ENCODE measurements at regions not wholly inside any gene's neighbourhood (a gene's known extent, or its start where the extent isn't known, plus 50 kb on each side); places are given as distances from the start of the nearest gene placed in this dataset.
A peak's percentile ranks its signal among the peaks of the same experiment; 100 is the strongest.

GRCh38 chr10:7027913-7028808 is 382.7 kb downstream of the SFMBT2 start (continued):
- TF ChIP-seq RBM17 (IDR thresholded peaks at IDR 0.05; ENCODE audit: borderline replicate concordance, low read depth, low read length) (no peak), CEBPG (CRISPR knock-in tag; IDR thresholded peaks at IDR 0.05) (peak; percentile 83; the same call in 1 of the 2 replicates), CEBPG (tag; conservative IDR thresholded peaks at IDR 0.05 in 1 of 2, IDR thresholded peaks at IDR 0.05 in 1 of 2) (peak; percentile 79 to 94), ZBTB12 (CRISPR knock-in tag; IDR thresholded peaks at IDR 0.05) (peak; percentile 37; the same call in 1 of the 2 replicates), HBP1 (CRISPR knock-in tag; IDR thresholded peaks at IDR 0.05) (peak; percentile 80; the same call in 1 of the 2 replicates), ZNF695 (CRISPR knock-in tag; IDR thresholded peaks at IDR 0.05) (no peak), MYNN (IDR thresholded peaks at IDR 0.05) (peak; percentile 93), MYNN (CRISPR knock-in tag; IDR thresholded peaks at IDR 0.05) (no peak), BRF1 (IDR thresholded peaks at IDR 0.05; ENCODE audit: borderline replicate concordance, extremely low read depth, insufficient read length) (no peak), ARID2 (IDR thresholded peaks at IDR 0.05) (no peak), ZNF175 (CRISPR knock-in tag; IDR thresholded peaks at IDR 0.05; ENCODE audit: low read depth) (peak; percentile 67; the same call in 1 of the 2 replicates), ARHGAP35 (IDR thresholded peaks at IDR 0.05; ENCODE audit: partially characterized antibody) (no peak), HIVEP1 (CRISPR knock-in tag; IDR thresholded peaks at IDR 0.05) (no peak), NFATC3 (IDR thresholded peaks at IDR 0.05) (no peak), ZNF224 (CRISPR knock-in tag; IDR thresholded peaks at IDR 0.05) (no peak), SRF (CRISPR knock-in tag; IDR thresholded peaks at IDR 0.05) (no peak), TAL1 (IDR thresholded peaks at IDR 0.05) (peak; percentile 83), EP300 (IDR thresholded peaks at IDR 0.05; ENCODE audit: low read length) (peak; percentile 97), ELF4 (CRISPR knock-in tag; IDR thresholded peaks at IDR 0.05) (peak; percentile 77; the same call in 1 of the 2 replicates), ZNF766 (CRISPR knock-in tag; conservative IDR thresholded peaks at IDR 0.05) (peak; percentile 51), ADNP (tag; IDR thresholded peaks at IDR 0.05) (peak; percentile 46; the same call in 1 of the 2 replicates), ZBTB1 (CRISPR knock-in tag; IDR thresholded peaks at IDR 0.05; ENCODE audit: borderline replicate concordance, low read depth) (no peak), ZBTB8A (IDR thresholded peaks at IDR 0.05; ENCODE audit: partially characterized antibody) (no peak), MCM5 (IDR thresholded peaks at IDR 0.05; ENCODE audit: low read depth) (no peak), SPI1 (IDR thresholded peaks at IDR 0.05; ENCODE audit: borderline replicate concordance, low read depth, low read length) (peak; percentile 32; the same call in 1 of the 2 replicates), PURB (CRISPR knock-in tag; IDR thresholded peaks at IDR 0.05; ENCODE audit: low read depth) (no peak), NR0B1 (IDR thresholded peaks at IDR 0.05; ENCODE audit: partially characterized antibody) (no peak)
